OCI-LY1 (cell line): ENCODE measurements at regions not wholly inside any gene's neighbourhood (a gene's known extent, or its start where the extent isn't known, plus 50 kb on each side); places are given as distances from the start of the nearest gene placed in this dataset.

Experiments
- H2AFZ ChIP-seq: fragments of 200-600 bp; sonication (generic), shearing (Covaris generic); 2 replicates; pipeline ENCODE4 v1.6.0; 2014; ENCODE audit warnings: antibody characterized with exemption, mild to moderate bottlenecking, low read length
- H3F3A ChIP-seq: fragments of 200-600 bp; sonication (generic), shearing (Covaris generic); 2 replicates; pipeline ENCODE4 v1.6.0; 2014; ENCODE audit warnings: mild to moderate bottlenecking, antibody characterized with exemption, low read length, moderate library complexity; ENCODE audit not compliant: insufficient read depth
- H3K27ac ChIP-seq: fragments of 200-600 bp; sonication (generic); 2 replicates; pipeline ENCODE4 v1.5.1; 2014; ENCODE audit warnings: low read length, mixed run types, mild to moderate bottlenecking, low read depth; ENCODE audit not compliant: poor library complexity, severe bottlenecking
- H3K27me3 ChIP-seq: fragments of 200-600 bp; sonication (generic); 2 replicates; pipeline ENCODE4 v1.6.0; 2014; ENCODE audit warnings: antibody characterized with exemption, mild to moderate bottlenecking, low read length, moderate library complexity; ENCODE audit not compliant: insufficient read depth
- H3K36me3 ChIP-seq: fragments of 200-600 bp; sonication (generic); 2 replicates; pipeline ENCODE4 v1.6.1; 2014; ENCODE audit warnings: mild to moderate bottlenecking, antibody characterized with exemption, low read length, moderate library complexity, mixed read lengths; ENCODE audit not compliant: insufficient read depth
- H3K4me1 ChIP-seq: fragments of 200-600 bp; sonication (generic); 2 replicates; pipeline ENCODE4 v1.5.1; 2014; ENCODE audit warnings: mild to moderate bottlenecking, low read length, moderate library complexity; ENCODE audit not compliant: insufficient read depth, severe bottlenecking
- H3K4me2 ChIP-seq: fragments of 200-600 bp; sonication (generic), shearing (Covaris generic); 2 replicates; pipeline ENCODE4 v1.6.1; 2014; ENCODE audit warnings: low read length
- H3K4me3 ChIP-seq: fragments of 200-600 bp; sonication (generic); 2 replicates; pipeline ENCODE4 v1.5.1; 2014; ENCODE audit warnings: low read length, low read depth, mild to moderate bottlenecking, mixed read lengths; ENCODE audit not compliant: poor library complexity, severe bottlenecking
- H3K79me2 ChIP-seq: fragments of 200-600 bp; shearing (Covaris generic); 2 replicates; pipeline ENCODE4 v1.6.1; 2016; ENCODE audit warnings: mixed run types, low read length, mixed read lengths; ENCODE audit not compliant: insufficient read depth
- H3K9ac ChIP-seq: fragments of 200-600 bp; sonication (generic), shearing (Covaris generic); 2 replicates; pipeline ENCODE4 v1.6.1; 2014; ENCODE audit warnings: mild to moderate bottlenecking, low read length, mixed read lengths
- H3K9me2 ChIP-seq: fragments of 200-600 bp; sonication (generic), shearing (Covaris generic); 2 replicates; pipeline ENCODE4 v1.6.1; 2014; ENCODE audit warnings: low read depth, mild to moderate bottlenecking, low read length, mixed read lengths
- H3K9me3 ChIP-seq: fragments of 200-600 bp; shearing (Covaris generic); 2 replicates; pipeline ENCODE4 v1.6.1; 2014; ENCODE audit warnings: low read length, mixed read lengths
- H4K20me1 ChIP-seq: fragments of 200-600 bp; sonication (generic), shearing (Covaris generic); 2 replicates; pipeline ENCODE4 v1.6.0; 2016; ENCODE audit warnings: mild to moderate bottlenecking, low read length; ENCODE audit not compliant: insufficient read depth
- CTCF ChIP-seq: fragments of 200-600 bp; sonication (generic), shearing (Covaris generic); IDR thresholded peaks from 2 replicates; pipeline ENCODE4 v1.5.1; 2017; ENCODE audit warnings: mild to moderate bottlenecking, antibody characterized with exemption, low read length, moderate library complexity, mixed read lengths
- EZH2 ChIP-seq: fragments of 200-600 bp; sonication (generic), shearing (Covaris generic); IDR thresholded peaks from 2 replicates; pipeline ENCODE4 v1.8.0; 2017; ENCODE audit warnings: borderline replicate concordance, mixed run types, mild to moderate bottlenecking, antibody characterized with exemption, low read length, moderate library complexity, mixed read lengths

- Histone ChIP-seq H3K9ac (no peak overlapping the region), H4K20me1 (no peaks in the 10 kb centered on the region), H3K79me2 (no peaks in the 10 kb centered on the region), H3K4me2 (no peak overlapping the region), H3K4me3 (no peak overlapping the region), H3K27ac (no peak overlapping the region), H3F3A (no peaks in the 10 kb centered on the region), H3K27me3 (no peaks in the 10 kb centered on the region), H3K9me2 (no peaks in the 10 kb centered on the region), H3K9me3 (no peaks in the 10 kb centered on the region), H3K36me3 (no peaks in the 10 kb centered on the region), H3K4me1 (no peaks in the 10 kb centered on the region), H2AFZ (no peak overlapping the region)
- no peak for TF ChIP-seq EZH2
- TF ChIP-seq CTCF: no peak
Measured at GRCh38 chr19:31470229-31470939, 121.1 kb upstream of the TSHZ3 start.

GRCh38 chr19:31470952-31471351 is 121.7 kb upstream of the TSHZ3 start:
- no peaks in the 10 kb centered on the region for H3K9me3 ChIP-seq
- H3F3A ChIP-seq: no peaks in the 10 kb centered on the region
- no peaks in the 10 kb centered on the region for H3K9me2 ChIP-seq
- H3K4me3 ChIP-seq: no peak overlapping the region
- H2AFZ ChIP-seq: no peak overlapping the region
- H4K20me1 ChIP-seq: no peaks in the 10 kb centered on the region
- TF ChIP-seq EZH2 (no peak), CTCF (no peak)
- no peaks in the 10 kb centered on the region for H3K79me2 ChIP-seq
- no peaks in the 10 kb centered on the region for H3K27me3 ChIP-seq
- H3K9ac ChIP-seq: no peak overlapping the region
- H3K4me1 ChIP-seq: no peaks in the 10 kb centered on the region
- H3K4me2 ChIP-seq: no peak overlapping the region
- no peak overlapping the region for H3K27ac ChIP-seq
- no peaks in the 10 kb centered on the region for H3K36me3 ChIP-seq

GRCh38 chr19:31478241-31478640 is 129.0 kb upstream of the TSHZ3 start:
- TF ChIP-seq CTCF (no peak), EZH2 (no peak)
- H3F3A ChIP-seq: no peaks in the 10 kb centered on the region
- no peaks in the 10 kb centered on the region for H3K4me1 ChIP-seq
- H3K79me2 ChIP-seq: no peaks in the 10 kb centered on the region
- H3K9me3 ChIP-seq: no peaks in the 10 kb centered on the region
- H3K4me3 ChIP-seq: no peak overlapping the region
- H3K9ac ChIP-seq: no peak overlapping the region
- H3K36me3 ChIP-seq: no peaks in the 10 kb centered on the region
- no peak overlapping the region for H2AFZ ChIP-seq
- no peak overlapping the region for H3K4me2 ChIP-seq
- no peaks in the 10 kb centered on the region for H3K27me3 ChIP-seq
- no peaks in the 10 kb centered on the region for H3K9me2 ChIP-seq
- H4K20me1 ChIP-seq: no peaks in the 10 kb centered on the region
- H3K27ac ChIP-seq: no peak overlapping the region
